ENCODE measurements at regions not wholly inside any gene's neighbourhood (a gene's known extent, or its start where the extent isn't known, plus 50 kb on each side); places are given as distances from the start of the nearest gene placed in this dataset.

DNA sequence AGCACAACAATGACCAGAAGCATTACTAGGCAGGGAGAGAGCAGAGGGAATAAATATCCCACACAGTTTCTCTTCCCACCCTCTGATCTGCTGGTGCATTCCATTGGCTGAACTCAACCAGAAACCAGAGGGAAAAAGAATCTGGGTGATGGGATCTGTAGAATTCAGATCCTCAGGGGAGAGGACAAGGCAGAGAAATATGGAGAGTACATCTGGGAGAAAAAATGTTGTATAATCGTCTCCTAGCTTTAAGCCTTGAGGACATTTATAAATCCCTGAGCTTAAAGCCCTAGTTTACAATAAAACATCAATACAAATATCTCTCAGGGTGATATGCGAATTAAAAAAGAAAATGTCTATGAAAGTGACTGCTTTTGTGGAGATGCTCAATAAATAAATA, 368.1 kb upstream of the MAD2L1 start:
- no peak for DNase-seq (ENCODE audit: low read depth)

DNA sequence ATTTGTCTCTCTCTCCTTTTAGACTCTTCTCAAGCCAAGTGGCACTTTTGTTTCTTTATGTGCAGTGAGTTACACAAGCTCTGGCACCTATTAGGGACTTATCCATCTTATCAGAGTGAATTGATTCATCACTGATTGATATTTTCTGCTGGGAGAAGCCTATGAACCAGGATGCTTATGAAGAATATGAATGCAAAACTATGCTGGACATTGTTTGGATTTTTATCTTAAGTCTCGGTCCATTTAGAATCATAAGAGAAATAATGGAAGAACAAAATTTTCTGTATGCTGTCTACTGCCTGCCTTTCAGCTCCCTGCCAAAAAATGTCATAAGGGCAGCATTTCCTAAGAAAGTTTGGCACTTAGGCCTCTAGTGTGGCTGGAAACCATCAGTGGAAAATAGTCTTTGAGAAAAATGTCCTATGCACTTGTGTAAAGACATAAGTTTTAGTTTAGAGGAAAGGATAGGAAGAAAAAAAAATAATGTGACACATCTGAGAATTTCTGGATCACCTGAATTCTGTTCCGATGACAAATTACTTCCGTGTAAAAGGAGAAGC, 365.7 kb upstream of the MAD2L1 start:
- DNase-seq (ENCODE audit: low read depth) = no peak

DNA sequence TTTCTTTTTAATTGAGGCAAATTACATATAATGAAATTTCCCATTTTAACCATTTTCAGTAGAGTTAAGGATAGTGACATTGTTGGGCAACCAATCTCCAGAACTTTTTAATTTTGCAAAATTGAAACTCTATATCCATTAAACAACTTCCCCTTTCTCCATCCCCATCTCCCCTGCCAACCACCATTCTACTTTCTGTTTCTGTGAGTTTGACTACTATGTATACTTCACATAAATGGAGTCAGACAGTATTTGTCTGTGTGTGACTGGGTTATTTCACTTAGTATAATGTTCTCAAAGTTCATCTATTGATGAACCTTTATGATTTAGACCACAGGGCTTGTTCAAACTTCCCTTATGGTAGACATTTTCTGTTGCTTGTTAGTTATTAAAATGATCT, 364.5 kb upstream of the MAD2L1 start:
- DNase-seq (ENCODE audit: low read depth) = no peak

DNA sequence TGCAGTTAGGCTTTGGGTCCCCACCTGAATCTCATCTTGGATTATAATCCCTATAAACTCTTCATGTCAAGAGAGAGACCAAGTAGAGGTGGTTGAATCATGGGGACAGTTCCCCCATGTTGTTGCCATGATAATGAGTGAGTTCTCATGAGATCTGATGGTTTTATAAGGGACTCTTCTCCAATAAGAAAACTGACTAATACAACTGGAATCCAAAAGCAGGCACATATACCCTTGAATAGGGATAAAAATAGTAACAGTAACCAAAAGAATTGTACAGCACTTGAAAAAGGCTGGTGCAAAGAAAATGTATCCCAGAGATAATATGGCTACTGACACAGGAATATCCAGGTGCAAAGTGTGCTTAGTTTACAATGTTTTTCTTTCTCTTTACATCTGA, 351.5 kb upstream of the MAD2L1 start:
- peak; percentile 5 for DNase-seq (ENCODE audit: low read depth)

DNA sequence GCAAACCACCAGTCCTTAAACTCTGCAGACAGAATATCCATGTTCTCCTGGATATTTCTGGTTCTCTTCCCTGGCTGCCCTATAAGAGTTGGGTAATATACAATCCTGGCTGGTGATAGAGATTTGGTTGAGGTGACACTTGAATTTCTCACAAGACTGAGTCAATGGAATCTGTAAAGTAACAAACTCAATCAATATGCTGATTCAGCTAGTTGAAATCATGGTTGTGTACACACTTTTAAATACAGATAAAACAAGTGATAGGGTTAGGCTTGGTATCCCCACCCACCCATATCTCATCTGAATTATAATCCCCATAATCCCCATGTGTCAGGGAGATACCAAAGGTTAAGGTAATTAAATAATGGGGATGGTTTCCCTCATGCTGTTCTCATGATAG, 349.2 kb upstream of the MAD2L1 start:
- no peak for DNase-seq (ENCODE audit: low read depth)

DNA sequence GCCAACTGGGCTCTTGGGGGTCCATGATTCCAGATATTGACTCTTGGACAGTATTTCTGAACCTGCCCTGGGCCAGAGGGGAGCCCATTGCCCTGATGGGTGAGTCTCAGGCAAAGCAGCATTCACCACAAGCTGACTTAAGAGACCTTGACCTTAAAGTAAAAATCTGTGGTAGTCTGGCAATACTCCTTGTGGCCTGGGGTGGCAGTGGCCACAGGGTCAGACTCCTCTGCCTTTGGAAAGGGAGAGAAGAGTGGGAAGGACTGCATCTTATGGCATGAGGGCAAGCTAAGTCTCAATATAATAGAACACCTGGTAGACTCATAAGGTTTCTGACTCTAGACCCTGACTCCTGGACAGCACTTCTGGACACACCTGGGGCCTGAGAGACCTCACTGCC, 340.3 kb upstream of the MAD2L1 start:
- no peak for DNase-seq (ENCODE audit: low read depth)

DNA sequence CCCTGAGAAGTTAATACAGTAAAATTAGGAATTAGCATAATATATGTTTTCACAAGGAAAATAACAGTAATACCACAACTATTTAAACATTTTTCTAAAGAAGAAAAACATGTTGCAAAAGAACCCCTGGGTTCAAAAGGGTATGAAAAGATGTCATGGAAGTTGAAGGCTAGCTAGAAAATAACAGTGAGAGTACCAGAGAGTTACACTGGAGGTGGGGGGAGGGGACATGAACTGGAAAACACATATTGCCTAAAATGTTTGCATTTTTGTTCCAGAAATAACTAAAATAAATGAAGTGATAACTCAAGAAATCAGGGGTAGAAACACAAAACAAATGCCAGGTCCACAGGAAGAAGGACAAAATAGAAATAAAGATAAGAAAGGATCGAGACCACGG, 336.6 kb upstream of the MAD2L1 start:
- DNase-seq (ENCODE audit: low read depth) = no peak

DNA sequence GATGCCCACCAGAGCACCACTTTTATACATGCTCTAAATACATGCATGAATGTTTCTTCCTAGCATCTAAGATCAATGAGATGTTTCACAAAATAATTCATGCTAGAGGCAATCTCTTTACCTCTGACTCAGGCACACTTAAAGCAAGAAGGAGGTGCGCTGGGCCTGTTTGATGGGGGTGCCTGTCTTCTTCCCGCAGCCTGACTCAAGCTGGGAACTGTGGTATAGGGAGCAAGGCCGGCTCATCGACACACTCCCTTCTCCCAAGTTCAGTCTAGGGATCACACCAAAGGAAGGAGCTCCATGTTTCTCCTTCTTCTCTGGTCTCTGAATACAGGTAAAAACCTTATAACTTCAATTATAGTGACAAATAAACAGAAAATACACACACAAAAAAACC, 333.8 kb upstream of the MAD2L1 start:
- DNase-seq (ENCODE audit: low read depth) = no peak

DNA sequence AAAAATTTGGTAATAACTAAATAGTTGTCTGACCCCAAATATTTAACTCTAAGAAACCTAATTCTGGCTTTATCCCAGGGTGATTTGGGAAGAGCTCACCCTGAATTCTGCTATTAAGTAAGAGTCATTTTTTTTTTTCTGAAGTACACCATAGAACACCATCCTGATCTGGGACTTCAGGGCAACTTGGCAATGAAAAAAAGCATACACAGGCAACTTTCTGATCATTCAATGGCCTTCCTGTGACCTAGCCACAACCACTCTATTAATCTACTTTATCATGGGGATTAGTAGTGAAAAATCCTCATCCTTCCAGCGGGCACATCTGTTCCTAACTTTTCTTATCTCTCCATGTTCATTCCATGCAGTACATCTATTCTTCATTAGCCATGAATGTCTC, 333.2 kb upstream of the MAD2L1 start:
- DNase-seq (ENCODE audit: low read depth) = no peak

DNA sequence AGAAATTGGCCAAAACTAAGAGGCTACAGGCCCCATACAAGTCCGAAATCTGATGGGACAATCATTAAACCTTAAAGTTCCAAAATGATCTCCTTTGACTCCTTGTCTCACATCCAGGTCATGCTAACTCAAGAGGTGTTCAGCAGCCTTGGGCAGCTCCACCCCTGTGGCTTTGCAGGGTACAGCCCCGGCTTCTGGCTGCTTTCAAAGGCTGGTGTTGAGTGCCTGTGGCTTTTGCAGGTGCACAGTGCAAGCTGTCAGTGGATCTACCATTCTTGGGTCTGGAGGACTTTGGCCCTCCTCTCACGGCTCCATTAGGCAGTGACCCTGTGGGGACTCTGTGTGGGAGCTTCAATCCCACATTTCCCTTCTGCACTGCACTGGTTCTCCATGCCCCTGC, 329.1 kb upstream of the MAD2L1 start:
- no peak for DNase-seq (ENCODE audit: low read depth)

DNA sequence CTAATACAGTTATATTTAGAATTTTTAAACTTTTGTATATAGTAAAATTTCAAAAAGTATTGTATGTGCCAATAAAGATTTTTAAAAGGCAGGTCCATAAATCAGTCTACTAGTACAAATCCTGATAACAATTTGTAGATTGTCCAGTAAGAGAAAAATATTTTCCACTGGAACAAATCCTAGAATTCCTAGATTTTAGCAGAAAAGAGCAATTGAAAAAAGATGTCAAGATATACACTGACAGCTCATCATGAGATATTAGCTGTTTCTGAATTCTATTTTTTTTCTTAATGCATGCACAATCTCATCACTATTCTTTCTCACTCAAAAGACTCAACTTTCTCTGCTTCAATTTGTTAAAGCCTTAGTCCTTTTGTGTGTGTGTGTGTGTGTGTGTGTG, 289.2 kb upstream of the MAD2L1 start:
- DNase-seq (ENCODE audit: low read depth) = no peak

DNA sequence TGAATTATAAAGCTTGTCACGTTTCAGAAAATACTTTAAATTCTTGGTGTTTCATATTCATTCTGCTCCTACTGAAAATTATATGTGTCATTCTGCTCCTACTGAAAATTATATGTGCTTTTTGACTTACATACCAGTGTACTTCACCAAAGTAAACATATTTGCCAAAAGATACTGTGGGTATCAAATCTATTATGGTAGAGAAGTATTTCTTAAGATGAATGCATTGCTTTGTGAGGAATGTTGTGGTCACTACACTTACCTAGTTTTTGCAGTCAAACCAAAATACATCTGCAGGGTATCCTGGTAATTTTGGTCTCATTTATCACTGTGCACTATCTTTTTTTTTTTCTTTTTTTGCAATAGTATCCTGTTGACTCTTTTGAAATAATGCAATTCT, 287.7 kb upstream of the MAD2L1 start:
- DNase-seq (ENCODE audit: low read depth) = no peak

DNA sequence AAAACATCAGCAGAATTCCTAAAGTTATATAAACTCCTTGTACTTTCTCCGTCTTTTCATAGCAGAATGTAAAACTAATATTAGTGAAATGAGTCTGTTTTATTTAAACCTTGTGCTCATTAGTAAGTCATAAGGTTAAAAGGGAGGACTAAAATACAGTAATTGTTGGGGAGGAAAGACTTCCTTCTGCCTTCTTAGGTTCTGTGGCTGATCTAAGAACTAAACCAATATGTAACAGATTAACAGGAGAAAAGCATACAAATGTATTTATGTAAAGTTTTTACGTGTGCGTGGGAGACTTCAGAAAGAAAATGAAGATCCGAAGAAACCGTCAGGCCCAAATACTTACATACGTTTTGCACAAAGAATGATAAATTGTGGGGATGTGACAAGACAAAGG, 286.6 kb upstream of the MAD2L1 start:
- DNase-seq (ENCODE audit: low read depth) = no peak

DNA sequence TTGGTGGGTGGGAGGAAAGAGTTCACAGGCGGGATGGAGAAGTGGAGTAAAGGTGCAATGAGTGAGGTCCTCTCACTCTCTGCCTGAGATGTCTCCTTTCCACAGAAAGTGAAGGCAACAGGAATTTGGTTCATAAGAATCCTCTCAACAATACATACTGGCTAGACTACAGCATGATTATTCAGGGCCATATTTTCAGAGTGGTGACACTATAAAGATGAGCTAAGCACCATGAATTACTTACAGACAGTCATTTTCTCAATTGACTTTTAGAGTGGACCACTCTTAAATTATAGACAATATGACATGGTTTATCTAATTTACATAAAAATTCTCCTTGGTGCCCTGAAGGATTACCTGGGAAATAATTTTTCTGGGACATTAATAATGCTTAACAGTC, 286.1 kb upstream of the MAD2L1 start:
- DNase-seq (ENCODE audit: low read depth) = no peak

DNA sequence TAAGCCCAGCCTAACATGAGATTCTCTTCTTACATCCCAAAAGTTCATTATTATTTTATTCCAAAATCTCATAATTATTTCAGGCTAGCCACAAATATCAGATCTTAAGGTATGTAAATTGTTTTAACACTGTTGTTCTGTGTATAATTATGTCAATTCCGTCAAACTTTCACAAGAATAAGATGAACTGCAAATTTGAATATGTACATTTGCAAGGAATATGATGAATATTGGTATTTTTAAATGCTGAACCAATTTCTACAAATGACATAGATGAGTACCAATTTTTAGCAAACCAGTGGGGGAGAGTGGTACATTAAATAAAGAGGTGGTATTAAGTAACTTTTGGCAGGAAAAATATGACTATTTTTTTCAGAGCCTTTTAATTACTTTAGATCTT, 282.3 kb upstream of the MAD2L1 start:
- DNase-seq (ENCODE audit: low read depth) = no peak

DNA sequence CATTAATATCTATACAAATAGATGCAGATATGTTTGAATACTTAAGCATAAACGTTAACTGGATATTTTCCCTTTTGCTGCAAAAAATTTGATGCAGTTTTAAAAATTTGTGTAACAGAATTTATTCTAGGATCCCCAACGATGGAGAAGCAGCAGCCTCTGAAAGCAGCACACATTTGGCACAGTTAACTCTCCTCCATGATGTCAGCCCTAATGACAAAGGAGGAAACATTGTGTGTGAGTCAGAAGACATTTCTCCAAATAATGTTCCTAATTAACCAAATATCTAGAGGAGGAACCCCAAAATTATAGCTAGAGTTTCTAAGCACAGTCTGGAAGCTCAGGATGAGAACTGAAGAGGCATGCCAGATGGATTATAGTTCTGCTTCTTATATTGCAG, 281.9 kb upstream of the MAD2L1 start:
- DNase-seq (ENCODE audit: low read depth) = no peak

DNA sequence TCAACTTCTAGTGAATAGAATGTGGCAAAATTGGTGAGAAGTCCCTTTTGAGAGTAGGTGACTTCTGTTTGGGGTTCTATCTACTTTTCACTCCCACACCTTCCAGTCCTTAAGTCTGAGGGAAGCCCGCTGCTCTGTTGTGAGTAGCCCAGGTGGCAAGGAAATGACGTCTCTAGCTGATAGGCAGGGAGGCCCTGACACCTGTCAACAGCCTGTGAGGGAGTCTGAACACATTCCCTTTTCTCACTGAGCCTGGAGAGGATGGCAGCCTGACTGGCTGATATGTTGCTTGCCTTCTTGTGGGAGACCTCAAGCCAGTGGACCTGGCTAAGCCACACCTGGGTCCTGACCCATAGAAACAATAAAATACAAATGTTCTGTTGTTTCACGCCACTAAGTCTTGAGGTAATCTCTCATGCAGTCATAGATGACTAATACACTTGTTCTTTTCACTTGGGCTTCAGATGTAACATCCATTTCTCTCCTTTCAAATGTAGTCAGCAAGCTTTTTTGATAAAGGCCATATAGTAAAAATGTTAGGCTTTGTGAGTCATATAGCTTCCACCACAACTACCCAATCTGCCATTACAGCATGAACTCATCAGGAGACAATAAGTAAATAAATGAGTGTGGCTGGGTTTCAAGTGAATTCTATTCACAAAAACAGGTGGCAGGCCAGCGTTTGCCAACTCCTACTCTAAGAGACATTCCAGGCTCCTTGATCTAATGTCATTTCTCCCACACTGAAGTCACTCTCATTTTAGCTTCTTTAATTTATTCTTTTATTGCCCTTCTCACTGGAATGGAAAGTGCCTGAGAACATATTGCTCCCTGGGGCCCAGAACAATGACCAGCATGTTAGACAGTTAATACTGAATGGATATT, 265.1 kb upstream of the MAD2L1 start:
- DNase-seq (ENCODE audit: low read depth) = peak; percentile 23

DNA sequence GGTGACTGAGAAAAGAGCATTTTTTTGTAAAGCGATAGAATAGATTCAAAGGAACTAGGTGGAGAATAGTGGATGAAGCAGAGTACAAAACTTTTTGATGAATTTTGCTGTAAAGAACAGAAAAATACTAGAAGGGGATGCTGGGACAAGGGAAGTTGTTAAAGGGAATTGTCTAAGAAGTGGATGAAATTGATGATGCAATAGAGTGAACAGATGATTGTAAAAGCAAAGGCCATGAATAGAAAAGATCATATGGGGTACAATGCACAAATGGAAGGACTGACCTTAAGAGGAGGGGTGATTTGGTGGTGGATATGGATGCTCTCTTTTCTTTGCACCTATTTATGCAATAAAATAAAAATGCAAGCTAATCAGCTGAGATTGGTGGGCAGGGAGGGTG, 262.7 kb upstream of the MAD2L1 start:
- no peak for DNase-seq (ENCODE audit: low read depth)

DNA sequence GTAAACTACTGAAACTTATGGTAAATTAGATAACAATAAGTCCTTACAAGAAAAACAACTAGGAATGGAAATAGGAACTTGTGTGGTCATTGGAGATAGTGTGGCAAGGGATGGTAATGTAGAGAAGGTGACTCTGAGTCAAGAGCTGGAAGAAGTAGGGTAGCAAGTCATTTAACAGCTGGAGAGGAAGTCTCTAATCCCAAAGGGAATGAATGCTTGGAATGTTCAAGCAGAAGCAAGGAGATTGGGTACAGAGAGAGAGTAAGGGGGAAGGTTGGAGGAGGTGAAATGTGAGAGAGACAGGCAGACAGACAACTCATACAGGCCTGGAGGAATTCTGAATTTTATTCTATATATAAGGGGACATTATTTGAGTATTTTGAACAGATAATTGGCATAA, 260.6 kb upstream of the MAD2L1 start:
- no peak for DNase-seq (ENCODE audit: low read depth)

DNA sequence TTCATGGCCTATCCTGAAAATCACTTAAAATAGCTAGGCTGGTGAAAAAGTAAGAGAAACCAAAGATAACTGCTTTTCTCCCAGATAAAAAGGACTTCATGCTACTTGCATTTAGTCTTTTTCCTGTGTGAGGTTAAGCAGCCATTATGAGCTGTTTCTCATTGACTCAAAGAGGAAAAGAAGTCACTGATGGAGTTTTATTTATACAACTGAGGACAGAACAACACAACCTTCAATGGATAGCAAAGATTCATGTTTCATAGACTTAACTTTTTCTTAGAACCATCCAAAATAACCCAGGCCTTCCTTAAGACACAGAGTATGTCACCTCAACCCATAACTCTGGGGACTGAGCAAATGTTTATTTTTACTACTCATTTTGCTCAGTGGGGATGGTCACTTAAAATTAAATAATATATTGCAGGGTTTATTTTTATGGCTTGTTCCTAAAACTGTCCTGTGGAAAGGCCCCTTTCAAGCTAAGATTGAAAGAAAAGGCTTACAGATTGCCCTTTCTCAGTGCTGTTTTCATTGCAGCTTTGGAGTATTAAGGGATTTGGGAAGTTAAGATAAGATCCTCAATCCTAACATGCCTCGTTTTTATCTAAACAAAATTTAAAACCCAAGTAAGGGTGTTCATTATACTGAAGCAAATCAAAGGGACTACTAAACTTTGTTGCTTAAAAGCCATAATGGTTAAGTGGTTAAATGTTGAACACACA, 252.6 kb upstream of the MAD2L1 start:
- DNase-seq (ENCODE audit: low read depth) = no peak

DNA sequence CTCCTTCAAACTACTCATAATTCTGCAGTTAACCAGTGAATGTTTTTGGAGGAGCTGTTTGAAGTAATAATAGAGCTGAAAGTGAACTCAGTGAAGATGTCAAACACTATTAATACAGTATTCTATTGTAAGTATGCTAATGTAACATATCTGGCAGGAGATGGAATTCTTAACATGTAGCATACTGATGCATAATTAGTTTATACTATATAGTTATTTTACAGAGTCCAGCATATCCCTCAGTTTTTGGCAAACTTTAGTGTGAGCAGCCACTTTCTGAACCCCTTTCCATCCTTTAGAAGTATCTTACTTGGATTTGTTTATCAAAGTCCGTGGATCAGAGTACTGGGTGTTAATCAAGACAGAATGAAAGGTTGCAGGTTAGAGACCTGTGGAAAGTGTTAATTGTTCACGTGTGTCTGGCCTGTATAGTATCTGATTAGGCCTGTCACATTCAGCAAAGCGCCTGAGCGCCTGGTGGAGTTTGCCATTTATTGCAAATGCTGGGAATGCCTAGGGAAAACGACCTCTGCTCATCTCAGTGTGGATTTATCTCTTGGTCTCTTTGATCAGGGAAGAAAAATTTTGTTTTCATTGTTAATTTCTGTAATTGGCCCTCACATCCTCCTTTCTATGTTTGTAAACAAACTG, 251.7 kb upstream of the MAD2L1 start:
- no peak for DNase-seq (ENCODE audit: low read depth)

DNA sequence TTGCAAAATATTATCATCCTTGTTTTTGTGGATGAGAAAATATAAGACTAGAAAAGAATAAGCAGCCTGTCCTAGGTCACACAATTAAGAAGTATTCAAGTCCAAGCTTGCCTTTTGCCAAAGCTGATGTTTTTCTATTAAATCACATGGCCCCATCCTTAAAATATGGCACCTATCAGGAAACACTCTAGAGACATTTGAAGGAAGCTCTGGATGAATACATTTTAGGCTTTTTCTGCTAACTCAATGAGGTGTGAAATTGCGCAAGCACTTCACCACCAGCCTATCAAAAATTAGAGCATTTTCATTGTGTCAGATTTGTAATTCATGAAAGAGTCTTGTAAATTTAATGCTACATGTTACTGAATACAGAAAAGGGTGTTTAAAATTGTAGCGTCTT, 251.1 kb upstream of the MAD2L1 start:
- no peak for DNase-seq (ENCODE audit: low read depth)
